ENCODE measurements at regions not wholly inside any gene's neighbourhood (a gene's known extent, or its start where the extent isn't known, plus 50 kb on each side); places are given as distances from the start of the nearest gene placed in this dataset.

DNA sequence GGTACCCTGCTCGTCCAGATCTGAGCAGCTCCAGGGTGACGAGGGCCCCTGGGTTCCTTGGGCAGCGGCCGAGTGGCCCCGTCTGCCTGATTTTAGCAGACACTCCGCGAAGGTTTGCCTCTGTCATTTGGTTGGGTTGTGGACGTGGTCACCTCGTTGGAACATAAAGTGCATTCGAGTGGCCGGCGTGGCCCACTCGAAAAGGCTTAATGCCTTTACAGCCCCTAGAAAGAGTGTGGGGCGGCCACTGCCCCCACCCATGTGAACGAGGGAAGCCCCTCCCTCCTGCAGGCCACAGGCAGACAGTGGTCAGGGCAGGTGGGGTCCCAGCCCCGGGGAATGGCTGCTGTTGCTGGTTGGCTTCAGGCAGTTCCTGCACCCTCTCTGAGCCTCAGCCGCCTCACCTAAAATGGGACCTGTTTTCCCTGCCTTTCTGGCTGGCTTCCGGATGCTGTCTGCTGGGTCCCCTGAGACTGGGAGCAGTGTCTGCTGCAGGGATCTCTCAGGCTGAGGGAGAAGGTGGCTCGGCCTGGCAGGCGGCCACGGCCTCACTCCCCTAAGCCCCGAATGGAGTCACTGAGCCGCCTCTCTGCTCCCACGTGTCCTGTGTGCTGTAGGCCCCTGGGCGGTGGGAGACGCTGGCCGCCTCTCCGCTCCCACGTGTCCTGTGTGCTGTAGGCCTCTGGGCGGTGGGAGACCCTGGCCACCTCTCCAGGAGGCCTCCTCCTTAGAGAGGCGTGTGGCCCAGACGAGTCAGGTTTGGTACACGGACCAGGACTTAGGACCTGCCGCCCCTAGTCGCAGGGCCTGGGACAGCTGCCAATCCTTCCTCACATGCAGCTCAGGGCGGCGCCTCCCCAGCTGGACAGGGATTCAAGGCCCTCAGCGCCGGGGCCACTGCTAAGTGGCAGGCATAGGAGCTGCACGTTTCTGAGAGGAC, 233.0 kb downstream of the ERMARD start:
- no peaks in the 10 kb centered on the region for H3K36me3 Mint-ChIP-seq
- Histone ChIP-seq H4K20me1 (ENCODE audit: insufficient read depth, low read length) (no peaks in the 10 kb centered on the region), H3K9me3 (replicated peaks in 1 of 2; ENCODE audit: control insufficient read depth in 1 of 2, insufficient read depth in 1 of 2, low read length in 2 of 2) (no peaks in the 10 kb centered on the region), H3K36me3 (replicated peaks in 1 of 2; ENCODE audit: control insufficient read depth in 1 of 2, insufficient read depth in 2 of 2, low read length in 2 of 2) (no peaks in the 10 kb centered on the region), H3K4me2 (replicated peaks; ENCODE audit: extremely low read depth, low read length, poor library complexity, severe bottlenecking) (no peak overlapping the region), H3K27ac (ENCODE audit: low read depth in 1 of 2, low read length in 2 of 2) (no peak overlapping the region), H3K4me1 (ENCODE audit: control insufficient read depth in 1 of 2, insufficient read depth in 2 of 2, low read length in 2 of 2) (peaks cover 6 to 7% of the 10 kb centered on the region in 2 donors), H3K27me3 (ENCODE audit: control insufficient read depth in 2 of 2, insufficient read depth in 2 of 2, low read length in 2 of 2) (no peaks in the 10 kb centered on the region), H3K79me2 (ENCODE audit: insufficient read depth, low read length) (no peaks in the 10 kb centered on the region), H3K4me3 (replicated peaks in 1 of 3; ENCODE audit: low read depth in 2 of 3, low read length in 3 of 3) (no peak overlapping the region), H2AFZ (ENCODE audit: insufficient read depth, low read depth, low read length, poor library complexity, severe bottlenecking) (no peak overlapping the region), H3K9ac (ENCODE audit: insufficient read depth, low read length, poor library complexity, severe bottlenecking) (no peak overlapping the region)
- WGBS (ENCODE audit: insufficient coverage): 85% methylated on average over 36 of the region's 40 CpGs
- no peaks in the 10 kb centered on the region for H3K9me3 Mint-ChIP-seq
- H3K27ac Mint-ChIP-seq: no peak overlapping the region
- TF ChIP-seq, protein P1, sequence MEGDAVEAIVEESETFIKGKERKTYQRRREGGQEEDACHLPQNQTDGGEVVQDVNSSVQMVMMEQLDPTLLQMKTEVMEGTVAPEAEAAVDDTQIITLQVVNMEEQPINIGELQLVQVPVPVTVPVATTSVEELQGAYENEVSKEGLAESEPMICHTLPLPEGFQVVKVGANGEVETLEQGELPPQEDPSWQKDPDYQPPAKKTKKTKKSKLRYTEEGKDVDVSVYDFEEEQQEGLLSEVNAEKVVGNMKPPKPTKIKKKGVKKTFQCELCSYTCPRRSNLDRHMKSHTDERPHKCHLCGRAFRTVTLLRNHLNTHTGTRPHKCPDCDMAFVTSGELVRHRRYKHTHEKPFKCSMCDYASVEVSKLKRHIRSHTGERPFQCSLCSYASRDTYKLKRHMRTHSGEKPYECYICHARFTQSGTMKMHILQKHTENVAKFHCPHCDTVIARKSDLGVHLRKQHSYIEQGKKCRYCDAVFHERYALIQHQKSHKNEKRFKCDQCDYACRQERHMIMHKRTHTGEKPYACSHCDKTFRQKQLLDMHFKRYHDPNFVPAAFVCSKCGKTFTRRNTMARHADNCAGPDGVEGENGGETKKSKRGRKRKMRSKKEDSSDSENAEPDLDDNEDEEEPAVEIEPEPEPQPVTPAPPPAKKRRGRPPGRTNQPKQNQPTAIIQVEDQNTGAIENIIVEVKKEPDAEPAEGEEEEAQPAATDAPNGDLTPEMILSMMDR (IDR thresholded peaks at IDR 0.05): no peak
- intact Hi-C loops (cut with micrococcal nuclease): no loop called here
- H3K27me3 Mint-ChIP-seq (ENCODE audit: low read depth in 3 of 3): peaks cover 1 to 4% (median 2%) of the 10 kb centered on the region in 3 donors
- DNase-seq: no peak
- H3K4me1 Mint-ChIP-seq: peaks cover 6% of the 10 kb centered on the region
- no peak overlapping the region for H3K4me3 Mint-ChIP-seq

DNA sequence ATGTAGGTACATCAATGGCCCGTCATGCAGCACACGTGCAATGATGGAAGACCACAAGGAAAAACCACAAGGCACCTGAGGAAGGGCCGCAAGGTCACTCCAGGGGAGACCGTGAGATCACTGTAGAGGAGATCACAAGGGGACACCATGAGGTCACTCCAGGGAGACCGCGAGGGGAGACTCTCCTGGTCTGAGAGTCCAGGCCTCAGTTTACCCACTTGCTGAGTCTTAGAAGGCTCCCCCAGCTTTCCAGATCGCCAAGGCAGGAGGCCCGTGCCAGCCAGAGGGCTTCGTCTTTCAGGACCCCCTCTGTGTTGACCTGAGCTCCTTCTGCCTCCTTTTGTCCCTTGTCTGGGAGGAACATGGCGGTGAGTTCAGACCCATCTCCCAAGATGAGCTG, 232.2 kb downstream of the ERMARD start:
- TF ChIP-seq, protein P1 (IDR thresholded peaks at IDR 0.05): no peak
- Histone ChIP-seq H4K20me1 (ENCODE audit: insufficient read depth, low read length) (no peaks in the 10 kb centered on the region), H3K4me1 (ENCODE audit: control insufficient read depth in 1 of 2, insufficient read depth in 2 of 2, low read length in 2 of 2) (no peaks in the 10 kb centered on the region), H3K4me2 (replicated peaks; ENCODE audit: extremely low read depth, low read length, poor library complexity, severe bottlenecking) (no peak overlapping the region), H3K27me3 (ENCODE audit: control insufficient read depth in 2 of 2, insufficient read depth in 2 of 2, low read length in 2 of 2) (no peaks in the 10 kb centered on the region), H3K27ac (ENCODE audit: low read depth in 1 of 2, low read length in 2 of 2) (no peak overlapping the region), H3K9me3 (replicated peaks in 1 of 2; ENCODE audit: control insufficient read depth in 1 of 2, insufficient read depth in 1 of 2, low read length in 2 of 2) (no peaks in the 10 kb centered on the region), H3K9ac (ENCODE audit: insufficient read depth, low read length, poor library complexity, severe bottlenecking) (no peak overlapping the region), H2AFZ (ENCODE audit: insufficient read depth, low read depth, low read length, poor library complexity, severe bottlenecking) (no peak overlapping the region), H3K36me3 (replicated peaks in 1 of 2; ENCODE audit: control insufficient read depth in 1 of 2, insufficient read depth in 2 of 2, low read length in 2 of 2) (no peaks in the 10 kb centered on the region), H3K4me3 (replicated peaks in 1 of 3; ENCODE audit: low read depth in 2 of 3, low read length in 3 of 3) (no peak overlapping the region), H3K79me2 (ENCODE audit: insufficient read depth, low read length) (no peaks in the 10 kb centered on the region)
- Mint-ChIP-seq H3K4me1 (peaks cover 2% of the 10 kb centered on the region), H3K27ac (no peak overlapping the region), H3K36me3 (no peaks in the 10 kb centered on the region), H3K4me3 (no peak overlapping the region), H3K27me3 (ENCODE audit: low read depth in 3 of 3) (peaks cover 0 to 4% (median 2%) of the 10 kb centered on the region in 3 donors), H3K9me3 (no peaks in the 10 kb centered on the region)
- intact Hi-C loops (cut with micrococcal nuclease): no loop called here
- DNase-seq: no peak
- 99% methylated on average over 10 of the region's 10 CpGs for WGBS (ENCODE audit: insufficient coverage)

Data from CD14-positive monocyte (primary cell).